Urothelium cell line (cell line): ENCODE measurements at regions not wholly inside any gene's neighbourhood (a gene's known extent, or its start where the extent isn't known, plus 50 kb on each side); places are given as distances from the start of the nearest gene placed in this dataset.
A peak's percentile ranks its signal among the peaks of the same experiment; 100 is the strongest.
"Not testable (repeated sequence)": the region's sequence is repeated elsewhere in the genome, so short reads cannot be mapped to it uniquely, and the experiment has no call there.

Experiments
- DNase-seq: peaks from one replicate; pipeline ENCODE4 v3.0.0; 2011; ENCODE audit warnings: low spot score, mixed read lengths
- FAIRE-seq: peaks from 2 replicates; lab custom pipeline; 2011; peaks lifted over from hg19 to GRCh38; lab: Jason Lieb, UNC

GRCh38 chr3:103818800-103819199 is 1384.0 kb downstream of the ZPLD1 start:
- no peak for DNase-seq
- FAIRE-seq = no peak

- FAIRE-seq (peak; percentile 37), DNase-seq (no peak)
These were observed 1390.8 kb downstream of the ZPLD1 start for GRCh38 chr3:103825586-103825985.

- no peak for DNase-seq
- no peak for FAIRE-seq
These were observed 1395.0 kb downstream of the ZPLD1 start for GRCh38 chr3:103829723-103830326.

GRCh38 chr3:103847081-103848062 is 1412.6 kb downstream of the ZPLD1 start:
- FAIRE-seq = no peak
- no peak for DNase-seq

GRCh38 chr3:103851793-103852192 is 1417.0 kb downstream of the ZPLD1 start:
- DNase-seq (no peak), FAIRE-seq (no peak)

GRCh38 chr3:103862415-103862814 is 1427.6 kb downstream of the ZPLD1 start:
- DNase-seq (no peak), FAIRE-seq (no peak)

- FAIRE-seq (no peak), DNase-seq (no peak)
These were observed 1428.6 kb downstream of the ZPLD1 start for GRCh38 chr3:103863381-103863780.

GRCh38 chr3:103866113-103866512 is 1431.3 kb downstream of the ZPLD1 start:
- DNase-seq (no peak), FAIRE-seq (no peak)

GRCh38 chr3:103873021-103873420 is 1438.2 kb downstream of the ZPLD1 start:
- DNase-seq = no peak
- FAIRE-seq = no peak

- FAIRE-seq (peak; percentile 87), DNase-seq (no peak)
These were observed 1439.2 kb downstream of the ZPLD1 start for GRCh38 chr3:103873897-103874545.

GRCh38 chr3:103881809-103882208 is 1447.0 kb downstream of the ZPLD1 start:
- not testable (repeated sequence) for FAIRE-seq, DNase-seq

GRCh38 chr3:103889675-103890074 is 1454.9 kb downstream of the ZPLD1 start:
- no peak for DNase-seq
- no peak for FAIRE-seq

- no peak for FAIRE-seq
These were observed 1459.5 kb downstream of the ZPLD1 start for GRCh38 chr3:103894162-103894822.

GRCh38 chr3:103899328-103899727 is 1464.5 kb downstream of the ZPLD1 start:
- no peak for DNase-seq
- no peak for FAIRE-seq

More at GRCh38 chr3:103894162-103894822, 1459.5 kb downstream of the ZPLD1 start:
- DNase-seq = no peak

GRCh38 chr3:103904991-103905390 is 1461.7 kb upstream of the ALCAM start:
- no peak for FAIRE-seq
- no peak for DNase-seq

GRCh38 chr3:103906304-103906703 is 1460.4 kb upstream of the ALCAM start:
- FAIRE-seq (no peak), DNase-seq (no peak)

- DNase-seq = no peak
- no peak for FAIRE-seq
These were observed 1459.9 kb upstream of the ALCAM start for GRCh38 chr3:103906808-103907207.

- no peak for DNase-seq
- FAIRE-seq = no peak
These were observed 1459.1 kb upstream of the ALCAM start for GRCh38 chr3:103907567-103907966.

- no peak for FAIRE-seq
- DNase-seq = no peak
These were observed 1457.3 kb upstream of the ALCAM start for GRCh38 chr3:103909395-103909794.

GRCh38 chr3:103918336-103918735 is 1448.4 kb upstream of the ALCAM start:
- DNase-seq = no peak
- FAIRE-seq = no peak

- FAIRE-seq = no peak
These were observed 1447.4 kb upstream of the ALCAM start for GRCh38 chr3:103919327-103919726.

More at GRCh38 chr3:103919327-103919726, 1447.4 kb upstream of the ALCAM start:
- no peak for DNase-seq
